IPS-NIHi7 (cell line): ENCODE measurements at regions not wholly inside any gene's neighbourhood (a gene's known extent, or its start where the extent isn't known, plus 50 kb on each side); places are given as distances from the start of the nearest gene placed in this dataset.
A peak's percentile ranks its signal among the peaks of the same experiment; 100 is the strongest.

Experiments
- DNase-seq: peaks from one replicate; pipeline ENCODE4 v3.0.0; 2012; ENCODE audit warnings: mixed read lengths; ENCODE audit errors: extremely low spot score

- no peak for DNase-seq
Measured at GRCh38 chr5:158368686-158369085, 509.7 kb upstream of the CLINT1 start.

GRCh38 chr5:158364367-158364766, 505.4 kb upstream of the CLINT1 start:
- DNase-seq = peak; percentile 56

- no peak for DNase-seq
Measured at GRCh38 chr5:158354958-158355357, 496.0 kb upstream of the CLINT1 start.

- DNase-seq = no peak
Measured at GRCh38 chr5:158351485-158352125, 492.7 kb upstream of the CLINT1 start.

GRCh38 chr5:158349987-158350386, 491.0 kb upstream of the CLINT1 start:
- DNase-seq = no peak

- no peak for DNase-seq
Measured at GRCh38 chr5:158344376-158344775, 485.4 kb upstream of the CLINT1 start.

GRCh38 chr5:158340608-158341007, 481.7 kb upstream of the CLINT1 start:
- no peak for DNase-seq

GRCh38 chr5:158326256-158326655, 467.3 kb upstream of the CLINT1 start:
- DNase-seq = peak; percentile 43

GRCh38 chr5:158324236-158324635, 465.3 kb upstream of the CLINT1 start:
- no peak for DNase-seq

- DNase-seq = no peak
Measured at GRCh38 chr5:158322620-158323019, 463.7 kb upstream of the CLINT1 start.

GRCh38 chr5:158320934-158321333, 462.0 kb upstream of the CLINT1 start:
- DNase-seq = no peak

- DNase-seq = no peak
Measured at GRCh38 chr5:158320178-158320674, 461.3 kb upstream of the CLINT1 start.

GRCh38 chr5:158317507-158317906, 458.6 kb upstream of the CLINT1 start:
- DNase-seq = no peak

GRCh38 chr5:158313733-158314464, 455.0 kb upstream of the CLINT1 start:
- peak; percentile 68 for DNase-seq

- peak; percentile 52 for DNase-seq
Measured at GRCh38 chr5:158313027-158313732, 454.2 kb upstream of the CLINT1 start.

GRCh38 chr5:158309088-158309807, 450.3 kb upstream of the CLINT1 start:
- no peak for DNase-seq

GRCh38 chr5:158308429-158309025, 449.6 kb upstream of the CLINT1 start:
- no peak for DNase-seq

GRCh38 chr5:158305861-158306260, 446.9 kb upstream of the CLINT1 start:
- DNase-seq = no peak

GRCh38 chr5:158304607-158305006, 445.7 kb upstream of the CLINT1 start:
- DNase-seq = no peak

GRCh38 chr5:158303883-158304282, 444.9 kb upstream of the CLINT1 start:
- DNase-seq = no peak

GRCh38 chr5:158303275-158303674, 444.3 kb upstream of the CLINT1 start:
- DNase-seq = no peak

- DNase-seq = no peak
Measured at GRCh38 chr5:158302029-158302428, 443.1 kb upstream of the CLINT1 start.
